Suprapubic skin (tissue), 4 donors: ENCODE measurements at regions not wholly inside any gene's neighbourhood (a gene's known extent, or its start where the extent isn't known, plus 50 kb on each side); places are given as distances from the start of the nearest gene placed in this dataset.

ENCODE experiments used
- DNase-seq, 2 donors: peaks; one replicate each; pipeline ENCODE4 v3.0.0-alpha.2; 2019; ENCODE audit warnings: low spot score in 2 of 2
- H3K27ac ChIP-seq: fragments of 200-600 bp; sonication (generic); one replicate; pipeline ENCODE4 v1.5.1; 2019
- H3K27me3 ChIP-seq: fragments of 200-600 bp; sonication (generic); one replicate; pipeline ENCODE4 v1.5.1; 2019
- H3K36me3 ChIP-seq: fragments of 200-600 bp; sonication (generic); one replicate; pipeline ENCODE4 v1.5.1; 2019
- H3K4me1 ChIP-seq: fragments of 200-600 bp; sonication (generic); one replicate; pipeline ENCODE4 v1.5.1; 2019
- H3K4me3 ChIP-seq: fragments of 200-600 bp; sonication (generic); one replicate; pipeline ENCODE4 v1.5.1; 2019; ENCODE audit warnings: mild to moderate bottlenecking
- H3K9me3 ChIP-seq: fragments of 200-600 bp; sonication (generic); one replicate; pipeline ENCODE4 v1.5.1; 2019
- EP300 ChIP-seq: sonication (generic); formaldehyde crosslinking; IDR thresholded peaks from one replicate; pipeline ENCODE4 v1.6.1; 2017; ENCODE audit warnings: antibody characterized with exemption
- POLR2A ChIP-seq, 2 donors: fragments of 450-650 bp; IDR thresholded peaks; one replicate each; pipeline ENCODE4 v1.6.1; 2017; ENCODE audit warnings: antibody characterized with exemption in 2 of 2, mild to moderate bottlenecking in 2 of 2, moderate library complexity in 2 of 2
- POLR2AphosphoS5 ChIP-seq, 3 donors: sonication (generic); formaldehyde crosslinking; IDR thresholded peaks; one replicate each; pipeline ENCODE4 v1.6.1; 2017; ENCODE audit warnings: antibody characterized with exemption in 3 of 3
- WGBS: methylation state at CpG from one replicate; pipeline ENCODE4 v1.1.5; 2018; 5-methylcytosine and 5-hydroxymethylcytosine counted together
- TF ChIP-seq, protein P1 (sequence below), 2 donors: fragments of 200-600 bp in 1 of 2; fragments of 450-650 bp in 1 of 2; sonication (generic) in 1 of 2; IDR thresholded peaks; one replicate each; pipeline ENCODE4 v1.5.1; 2016 to 2019; ENCODE audit warnings: antibody characterized with exemption in 2 of 2, mild to moderate bottlenecking in 1 of 2, moderate library complexity in 1 of 2

- no peaks in the 10 kb centered on the region for H3K27me3 ChIP-seq
- DNase-seq, result peak in 1 of 2 donors; percentile 28
- H3K4me3 ChIP-seq, result no peak overlapping the region
- no peak overlapping the region for H3K27ac ChIP-seq
- 87% methylated on average over 3 of the region's 3 CpGs for WGBS
- H3K9me3 ChIP-seq, result peaks cover 4% of the 10 kb centered on the region
- H3K36me3 ChIP-seq, result no peaks in the 10 kb centered on the region
- H3K4me1 ChIP-seq, result peaks cover 28% of the 10 kb centered on the region
- no peak for TF ChIP-seq EP300
- no peak for TF ChIP-seq POLR2A (IDR thresholded peaks at IDR 0.05)
- TF ChIP-seq, protein P1, sequence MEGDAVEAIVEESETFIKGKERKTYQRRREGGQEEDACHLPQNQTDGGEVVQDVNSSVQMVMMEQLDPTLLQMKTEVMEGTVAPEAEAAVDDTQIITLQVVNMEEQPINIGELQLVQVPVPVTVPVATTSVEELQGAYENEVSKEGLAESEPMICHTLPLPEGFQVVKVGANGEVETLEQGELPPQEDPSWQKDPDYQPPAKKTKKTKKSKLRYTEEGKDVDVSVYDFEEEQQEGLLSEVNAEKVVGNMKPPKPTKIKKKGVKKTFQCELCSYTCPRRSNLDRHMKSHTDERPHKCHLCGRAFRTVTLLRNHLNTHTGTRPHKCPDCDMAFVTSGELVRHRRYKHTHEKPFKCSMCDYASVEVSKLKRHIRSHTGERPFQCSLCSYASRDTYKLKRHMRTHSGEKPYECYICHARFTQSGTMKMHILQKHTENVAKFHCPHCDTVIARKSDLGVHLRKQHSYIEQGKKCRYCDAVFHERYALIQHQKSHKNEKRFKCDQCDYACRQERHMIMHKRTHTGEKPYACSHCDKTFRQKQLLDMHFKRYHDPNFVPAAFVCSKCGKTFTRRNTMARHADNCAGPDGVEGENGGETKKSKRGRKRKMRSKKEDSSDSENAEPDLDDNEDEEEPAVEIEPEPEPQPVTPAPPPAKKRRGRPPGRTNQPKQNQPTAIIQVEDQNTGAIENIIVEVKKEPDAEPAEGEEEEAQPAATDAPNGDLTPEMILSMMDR (IDR thresholded peaks at IDR 0.05), result no peak
- no peak for TF ChIP-seq POLR2AphosphoS5 (IDR thresholded peaks at IDR 0.05)
Observed at GRCh38 chr2:43060390-43061016, 165.9 kb downstream of the ZFP36L2 start.

DNA sequence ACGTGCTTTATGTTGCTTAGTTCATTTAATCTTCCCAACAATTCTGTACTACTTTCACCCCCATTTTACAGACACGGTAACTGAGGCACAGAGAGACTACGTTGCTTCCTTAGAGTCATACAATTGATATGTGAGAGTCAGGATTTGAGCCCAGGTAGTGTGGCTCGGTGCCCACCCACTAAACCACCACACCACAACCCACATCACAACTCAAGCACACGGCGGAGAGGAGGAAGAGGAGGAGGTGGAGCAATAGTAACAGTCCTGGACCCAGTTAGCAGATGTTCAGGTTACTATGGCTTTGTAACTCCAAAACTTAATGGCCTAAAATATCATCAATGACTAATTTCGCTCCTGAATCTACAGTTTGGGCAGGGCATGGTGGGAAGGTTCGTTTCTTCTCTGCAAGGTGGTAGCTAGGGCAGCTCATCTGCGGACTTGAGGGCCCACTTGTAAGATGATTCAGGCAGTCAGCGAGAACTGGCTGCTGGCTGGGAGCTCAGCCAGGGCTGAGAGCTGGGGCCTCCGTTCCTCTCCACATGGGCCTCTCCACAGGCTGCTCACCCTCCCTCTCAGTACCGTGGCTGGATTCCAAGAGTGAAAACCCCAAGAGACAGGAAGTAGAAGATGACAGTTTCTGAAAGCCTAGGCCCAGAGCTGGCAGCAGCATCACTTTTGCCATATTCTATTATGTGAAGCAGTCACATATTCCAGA is 167.1 kb downstream of the ZFP36L2 start:
- Histone ChIP-seq H3K27ac (no peak overlapping the region), H3K27me3 (no peaks in the 10 kb centered on the region), H3K9me3 (peaks cover 4% of the 10 kb centered on the region), H3K4me1 (peaks cover 28% of the 10 kb centered on the region), H3K36me3 (no peaks in the 10 kb centered on the region), H3K4me3 (no peak overlapping the region)
- peak in 1 of 2 donors; percentile 80 for DNase-seq
- no peak for TF ChIP-seq POLR2AphosphoS5 (IDR thresholded peaks at IDR 0.05)
- no peak for TF ChIP-seq EP300
- TF ChIP-seq, protein P1 (IDR thresholded peaks at IDR 0.05), result no peak
- no peak for TF ChIP-seq POLR2A (IDR thresholded peaks at IDR 0.05)
- WGBS, result 45% methylated on average over 12 of the region's 12 CpGs

DNA sequence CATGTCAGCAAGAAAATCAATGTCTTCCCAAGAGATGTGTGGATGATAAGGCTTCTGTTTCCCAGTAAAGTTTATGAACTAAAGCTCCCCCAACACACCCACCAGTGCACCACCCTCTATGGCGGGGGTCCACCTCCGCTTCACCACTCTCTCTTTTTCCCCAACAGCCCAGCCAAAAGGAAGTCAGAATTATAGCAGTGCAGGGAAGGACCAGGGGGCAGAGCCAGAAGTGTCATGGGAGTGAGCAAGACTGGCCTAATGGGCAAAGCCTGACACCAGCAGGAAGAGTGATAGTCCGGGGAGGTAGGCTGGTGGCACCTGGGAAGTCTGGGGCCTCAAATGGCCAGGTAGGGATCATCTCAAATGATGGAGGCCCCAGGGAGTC is 167.7 kb downstream of the ZFP36L2 start:
- H3K27me3 ChIP-seq, result no peaks in the 10 kb centered on the region
- H3K36me3 ChIP-seq, result no peaks in the 10 kb centered on the region
- 90% methylated on average over 3 of the region's 3 CpGs for WGBS
- TF ChIP-seq, protein P1 (IDR thresholded peaks at IDR 0.05), result no peak
- TF ChIP-seq POLR2A (IDR thresholded peaks at IDR 0.05) (no peak), POLR2AphosphoS5 (IDR thresholded peaks at IDR 0.05) (no peak), EP300 (no peak)
- H3K9me3 ChIP-seq, result peaks cover 4% of the 10 kb centered on the region
- H3K4me1 ChIP-seq, result peaks cover 28% of the 10 kb centered on the region
- no peak overlapping the region for H3K27ac ChIP-seq
- no peak overlapping the region for H3K4me3 ChIP-seq
- DNase-seq, result peak in 1 of 2 donors; percentile 17

- no peak overlapping the region for H3K4me3 ChIP-seq
- H3K4me1 ChIP-seq, result peaks cover 28% of the 10 kb centered on the region
- H3K9me3 ChIP-seq, result peaks cover 4% of the 10 kb centered on the region
- no peaks in the 10 kb centered on the region for H3K36me3 ChIP-seq
- H3K27me3 ChIP-seq, result no peaks in the 10 kb centered on the region
- TF ChIP-seq, protein P1 (IDR thresholded peaks at IDR 0.05), result no peak
- TF ChIP-seq POLR2A (IDR thresholded peaks at IDR 0.05) (no peak), EP300 (no peak), POLR2AphosphoS5 (IDR thresholded peaks at IDR 0.05) (no peak)
- no peak overlapping the region for H3K27ac ChIP-seq
- DNase-seq, result peak in 1 of 2 donors; percentile 44
- 80% methylated on average over 19 of the region's 20 CpGs for WGBS
Observed at GRCh38 chr2:43057742-43058725, 168.4 kb downstream of the ZFP36L2 start.
